ENCODE measurements at regions not wholly inside any gene's neighbourhood (a gene's known extent, or its start where the extent isn't known, plus 50 kb on each side); places are given as distances from the start of the nearest gene placed in this dataset.

- TF ChIP-seq POLR2A (IDR thresholded peaks at IDR 0.05; ENCODE audit: low read length) = no peak
- TF ChIP-seq, protein P1, sequence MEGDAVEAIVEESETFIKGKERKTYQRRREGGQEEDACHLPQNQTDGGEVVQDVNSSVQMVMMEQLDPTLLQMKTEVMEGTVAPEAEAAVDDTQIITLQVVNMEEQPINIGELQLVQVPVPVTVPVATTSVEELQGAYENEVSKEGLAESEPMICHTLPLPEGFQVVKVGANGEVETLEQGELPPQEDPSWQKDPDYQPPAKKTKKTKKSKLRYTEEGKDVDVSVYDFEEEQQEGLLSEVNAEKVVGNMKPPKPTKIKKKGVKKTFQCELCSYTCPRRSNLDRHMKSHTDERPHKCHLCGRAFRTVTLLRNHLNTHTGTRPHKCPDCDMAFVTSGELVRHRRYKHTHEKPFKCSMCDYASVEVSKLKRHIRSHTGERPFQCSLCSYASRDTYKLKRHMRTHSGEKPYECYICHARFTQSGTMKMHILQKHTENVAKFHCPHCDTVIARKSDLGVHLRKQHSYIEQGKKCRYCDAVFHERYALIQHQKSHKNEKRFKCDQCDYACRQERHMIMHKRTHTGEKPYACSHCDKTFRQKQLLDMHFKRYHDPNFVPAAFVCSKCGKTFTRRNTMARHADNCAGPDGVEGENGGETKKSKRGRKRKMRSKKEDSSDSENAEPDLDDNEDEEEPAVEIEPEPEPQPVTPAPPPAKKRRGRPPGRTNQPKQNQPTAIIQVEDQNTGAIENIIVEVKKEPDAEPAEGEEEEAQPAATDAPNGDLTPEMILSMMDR (IDR thresholded peaks at IDR 0.05) = no peak
- no peak for TF ChIP-seq FOXS1 (CRISPR knock-in tag; IDR thresholded peaks at IDR 0.05)
- TF ChIP-seq NR3C1 (IDR thresholded peaks at IDR 0.05) = no peak
- no peak for TF ChIP-seq MYC (IDR thresholded peaks at IDR 0.05; ENCODE audit: borderline replicate concordance, low read length)
- no peak for TF ChIP-seq RFX5 (IDR thresholded peaks at IDR 0.05)
- TF ChIP-seq NPAS2 (CRISPR knock-in tag; IDR thresholded peaks at IDR 0.05; ENCODE audit: borderline replicate concordance) = no peak
- no peak for TF ChIP-seq RAD21 (conservative IDR thresholded peaks at IDR 0.05 in 1 of 2, IDR thresholded peaks at IDR 0.05 in 1 of 2)
- no peak for TF ChIP-seq RARB (CRISPR knock-in tag; IDR thresholded peaks at IDR 0.05)
- no peak for TF ChIP-seq ELK1 (IDR thresholded peaks at IDR 0.05; ENCODE audit: low read depth, low read length)
- TF ChIP-seq REST (IDR thresholded peaks at IDR 0.05) = no peak
- TF ChIP-seq SREBF2 (IDR thresholded peaks at IDR 0.05) = no peak
These were observed 72.3 kb upstream of the STXBP6 start for GRCh38 chr14:25122211-25122610.
